Endothelial cell of umbilical vein (primary cell): ENCODE measurements at regions not wholly inside any gene's neighbourhood (a gene's known extent, or its start where the extent isn't known, plus 50 kb on each side); places are given as distances from the start of the nearest gene placed in this dataset.

ENCODE experiments used
- BruUV-seq: library from RNA; stranded (reverse); fragments of 400-500 nt; replicated peaks from 2 replicates; lab custom pipeline; 2021; lab: Mats Ljungman, UMichigan
- CTCF ChIA-PET: fragments of 300-600, 350-600 bp; sonication (Branson Sonifier 250); formaldehyde crosslinking; loops from one replicate; lab custom pipeline; 2021; ENCODE audit warnings: antibody characterized with exemption, inconsistent platforms; lab: Charles Lee
- POLR2A ChIA-PET: fragments of 300-600, 350-600 bp; sonication (Branson Sonifier 250); formaldehyde crosslinking; loops from one replicate; lab custom pipeline; 2021; ENCODE audit warnings: antibody characterized with exemption, inconsistent platforms; lab: Charles Lee
- DNase-seq: peaks from one replicate; pipeline ENCODE4 v3.0.0-alpha.2; 2011; ENCODE audit warnings: low read depth, low spot score
- FAIRE-seq: peaks from 2 replicates; lab custom pipeline; 2011; peaks lifted over from hg19 to GRCh38; lab: Jason Lieb, UNC
- H2AFZ ChIP-seq: 2 replicates; pipeline ENCODE4 v1.6.0; 2012; ENCODE audit warnings: low read depth, low read length, control low read depth, inconsistent platforms
- H3K27ac ChIP-seq: 2 replicates; pipeline ENCODE4 v1.5.1; 2011; ENCODE audit warnings: low read depth, mild to moderate bottlenecking, control low read depth, low read length, moderate library complexity; ENCODE audit not compliant: insufficient read depth
- H3K27me3 ChIP-seq, 2 experiments: 2 replicates each; pipeline versions ENCODE4 v1.6.0 to v1.6.1; 2011; ENCODE audit warnings: low read length in 2 of 2, mixed read lengths in 1 of 2; ENCODE audit not compliant: control insufficient read depth in 2 of 2, insufficient read depth in 2 of 2
- H3K36me3 ChIP-seq, 2 experiments: 2 replicates in 1 of 2; 3 replicates in 1 of 2; pipeline ENCODE4 v1.5.1; 2011; ENCODE audit warnings: low read length in 2 of 2, mild to moderate bottlenecking in 1 of 2, moderate library complexity in 1 of 2; ENCODE audit not compliant: control insufficient read depth in 2 of 2, insufficient read depth in 2 of 2; ENCODE audit errors: extremely low read depth in 1 of 2
- H3K4me1 ChIP-seq: 3 replicates; pipeline ENCODE4 v1.5.1; 2011; ENCODE audit warnings: mild to moderate bottlenecking, low read length; ENCODE audit not compliant: control insufficient read depth, insufficient read depth; ENCODE audit errors: extremely low read depth
- H3K4me2 ChIP-seq: 2 replicates; pipeline ENCODE4 v1.6.1; 2011; ENCODE audit warnings: low read length, control low read depth, mixed read lengths; ENCODE audit not compliant: insufficient read depth
- H3K4me3 ChIP-seq, 3 experiments: fragments of 200-600 bp in 1 of 3; sonication (generic), shearing (Covaris generic) in 1 of 3; replicated peaks in 1 of 3; 2 replicates each; pipeline ENCODE4 v1.5.1; 2011 to 2016; ENCODE audit warnings: control low read depth in 3 of 3, low read length in 3 of 3, mild to moderate bottlenecking in 2 of 3, inconsistent platforms in 1 of 3, low read depth in 1 of 3, moderate library complexity in 1 of 3; ENCODE audit not compliant: insufficient read depth in 1 of 3
- H3K79me2 ChIP-seq: 2 replicates; pipeline ENCODE4 v1.6.0; 2012; ENCODE audit warnings: low read length, inconsistent platforms; ENCODE audit not compliant: control insufficient read depth, insufficient read depth
- H3K9ac ChIP-seq: replicated peaks from 2 replicates; pipeline ENCODE3; 2011; ENCODE audit warnings: low read length, control low read depth; ENCODE audit not compliant: insufficient read depth; ENCODE audit errors: extremely low read depth
- H3K9me1 ChIP-seq: replicated peaks from 3 replicates; pipeline ENCODE4 v1.6.0; 2011; ENCODE audit warnings: mild to moderate bottlenecking, low read length; ENCODE audit not compliant: control insufficient read depth, insufficient read depth; ENCODE audit errors: extremely low read depth
- H3K9me3 ChIP-seq: replicated peaks from 2 replicates; pipeline ENCODE4 v1.5.1; 2012; ENCODE audit warnings: low read length, inconsistent platforms; ENCODE audit not compliant: control insufficient read depth, insufficient read depth
- H4K20me1 ChIP-seq: replicated peaks from 2 replicates; pipeline ENCODE3; 2011; ENCODE audit warnings: mild to moderate bottlenecking, low read length; ENCODE audit not compliant: control insufficient read depth, insufficient read depth; ENCODE audit errors: extremely low read depth
- CTCF ChIP-seq, 2 donors: IDR thresholded peaks; 1 replicate in 1 of 2; 2 replicates in 1 of 2; pipeline ENCODE4 v1.5.1; 2011; ENCODE audit warnings: low read length in 2 of 2, mild to moderate bottlenecking in 2 of 2, moderate library complexity in 2 of 2, control low read depth in 1 of 2, inconsistent platforms in 1 of 2, low read depth in 1 of 2; ENCODE audit not compliant: insufficient read depth in 1 of 2; ENCODE audit errors: extremely low read depth in 1 of 2
- EZH2 ChIP-seq: IDR thresholded peaks from 2 replicates; pipeline ENCODE4 v1.6.1; 2012; ENCODE audit warnings: borderline replicate concordance, low read depth, mild to moderate bottlenecking, moderate library complexity, low read length, inconsistent platforms; ENCODE audit not compliant: severe bottlenecking
- FOS ChIP-seq: IDR thresholded peaks from 2 replicates; pipeline ENCODE4 v1.6.1; 2011; ENCODE audit warnings: mild to moderate bottlenecking, low read length, moderate library complexity, borderline replicate concordance; ENCODE audit not compliant: insufficient read depth
- GATA2 ChIP-seq: IDR thresholded peaks from 2 replicates; pipeline ENCODE4 v1.7.0; 2011; ENCODE audit warnings: low read depth, mild to moderate bottlenecking, moderate library complexity, mixed read lengths, low read length; ENCODE audit not compliant: insufficient read length, insufficient read depth
- JUN ChIP-seq: IDR thresholded peaks from 2 replicates; pipeline ENCODE4 v1.6.1; 2011; ENCODE audit warnings: borderline replicate concordance, low read depth; ENCODE audit not compliant: insufficient read length, insufficient read depth
- MAX ChIP-seq: IDR thresholded peaks from 2 replicates; pipeline ENCODE4 v1.6.1; 2011; ENCODE audit not compliant: insufficient read depth, insufficient read length
- MYC ChIP-seq: IDR thresholded peaks from one replicate; pipeline ENCODE4 v1.6.1; 2011; ENCODE audit warnings: mild to moderate bottlenecking, low read depth, low read length
- POLR2A ChIP-seq: IDR thresholded peaks from 2 replicates; pipeline ENCODE4 v1.6.1; 2012; ENCODE audit warnings: low read depth, mild to moderate bottlenecking, control low read depth, low read length
- POLR2AphosphoS5 ChIP-seq: IDR thresholded peaks from 2 replicates; pipeline ENCODE4 v1.6.1; 2012; ENCODE audit warnings: low read depth, mild to moderate bottlenecking, control low read depth, low read length, moderate library complexity; ENCODE audit not compliant: insufficient read depth
- dilution Hi-C: fragments of 300-500 bp; cut with MboI; formaldehyde crosslinking; loops from one replicate; pipeline ENCODE4 v1.15.0; 2019; ENCODE audit warnings: low sequenced_read_pairs; ENCODE audit not compliant: extremely low pct_ligation_motif_present
- intact Hi-C: fragments of 100-400 bp; cut with micrococcal nuclease; formaldehyde crosslinking; loops from one replicate; pipeline ENCODE4 v1.10.0; 2022

- TSS peak; percentile 69 for BruUV-seq
- TF ChIP-seq MYC (no peak), GATA2 (no peak), FOS (no peak), POLR2A (no peak), EZH2 (no peak), POLR2AphosphoS5 (no peak), CTCF (IDR thresholded peaks at IDR 0.05; ENCODE audit: extremely low read depth in 1 of 2, insufficient read depth in 1 of 2, low read depth in 1 of 2, low read length in 2 of 2) (no peak), JUN (no peak), MAX (no peak)
- Histone ChIP-seq H3K36me3 (no peaks in the 10 kb centered on the region), H3K79me2 (no peaks in the 10 kb centered on the region), H3K4me1 (peaks cover 44% of the 10 kb centered on the region), H3K27ac (peak overlapping the region; percentile 69), H3K27me3 (no peaks in the 10 kb centered on the region), H3K4me2 (no peak overlapping the region), H3K4me3 (no peak overlapping the region), H3K9ac (peak overlapping the region; percentile 21), H3K9me1 (no peaks in the 10 kb centered on the region), H3K9me3 (no peaks in the 10 kb centered on the region), H4K20me1 (no peaks in the 10 kb centered on the region), H2AFZ (no peak overlapping the region)
- dilution Hi-C loops, result no loop called here
- DNase-seq (peak; percentile 1), FAIRE-seq (no peak)
- intact Hi-C loops, result loop anchor here (1.0 kb wide), 1 partner anchor 28 kb away; no protein-coding TSS in a partner anchor
- ChIA-PET POLR2A (interaction anchor here (1.4 to 2.1 kb wide), 2 partner anchors 12 to 14 kb away, joined by 3 to 12 read pairs; no protein-coding TSS in a partner anchor), CTCF (interaction anchor here (0.9 to 1.5 kb wide), 10 partner anchors 8 to 228 kb away, joined by 3 to 14 read pairs (median 7); no protein-coding TSS in a partner anchor)
These were observed 88.7 kb upstream of the CAST start for GRCh38 chr5:96573513-96573894.
